ENCODE measurements at regions not wholly inside any gene's neighbourhood (a gene's known extent, or its start where the extent isn't known, plus 50 kb on each side); places are given as distances from the start of the nearest gene placed in this dataset.
A peak's percentile ranks its signal among the peaks of the same experiment; 100 is the strongest.

GRCh38 chr5:56460681-56461191 is 227.6 kb upstream of the ANKRD55 start:
- intact Hi-C loops (cut with DNase I) = no loop called here
- no peak for DNase-seq (ENCODE audit: low spot score)

GRCh38 chr5:56460195-56460546 is 227.0 kb upstream of the ANKRD55 start:
- no peak for DNase-seq (ENCODE audit: low spot score)
- intact Hi-C loops (cut with DNase I) = no loop called here

- intact Hi-C loops (cut with DNase I) = no loop called here
- no peak for DNase-seq (ENCODE audit: low spot score)
Measured at GRCh38 chr5:56459394-56460194, 226.5 kb upstream of the ANKRD55 start.

- no peak for DNase-seq (ENCODE audit: low spot score)
- intact Hi-C loops (cut with DNase I) = no loop called here
Measured at GRCh38 chr5:56457887-56458812, 225.0 kb upstream of the ANKRD55 start.

- intact Hi-C loops (cut with DNase I) = no loop called here
- DNase-seq (ENCODE audit: low spot score) = peak; percentile 5
Measured at GRCh38 chr5:56456002-56456401, 222.9 kb upstream of the ANKRD55 start.

- intact Hi-C loops (cut with DNase I) = no loop called here
- peak; percentile 17 for DNase-seq (ENCODE audit: low spot score)
Measured at GRCh38 chr5:56455417-56455816, 222.3 kb upstream of the ANKRD55 start.

GRCh38 chr5:56454219-56454862 is 221.2 kb upstream of the ANKRD55 start:
- peak; percentile 66 for DNase-seq (ENCODE audit: low spot score)
- intact Hi-C loops (cut with DNase I) = no loop called here

GRCh38 chr5:56451742-56452141 is 218.6 kb upstream of the ANKRD55 start:
- intact Hi-C loops (cut with DNase I) = no loop called here
- DNase-seq (ENCODE audit: low spot score) = peak; percentile 32

- intact Hi-C loops (cut with DNase I) = no loop called here
- DNase-seq (ENCODE audit: low spot score) = no peak
Measured at GRCh38 chr5:56450766-56451165, 217.6 kb upstream of the ANKRD55 start.

GRCh38 chr5:56449071-56449640 is 216.0 kb upstream of the ANKRD55 start:
- DNase-seq (ENCODE audit: low spot score) = no peak
- intact Hi-C loops (cut with DNase I) = no loop called here

GRCh38 chr5:56447656-56448055 is 214.5 kb upstream of the ANKRD55 start:
- intact Hi-C loops (cut with DNase I) = no loop called here
- no peak for DNase-seq (ENCODE audit: low spot score)

- intact Hi-C loops (cut with DNase I) = no loop called here
- no peak for DNase-seq (ENCODE audit: low spot score)
Measured at GRCh38 chr5:56447232-56447631, 214.1 kb upstream of the ANKRD55 start.

- no peak for DNase-seq (ENCODE audit: low spot score)
- intact Hi-C loops (cut with DNase I) = no loop called here
Measured at GRCh38 chr5:56446728-56447127, 213.6 kb upstream of the ANKRD55 start.

GRCh38 chr5:56443826-56444225 is 210.7 kb upstream of the ANKRD55 start:
- intact Hi-C loops (cut with DNase I) = no loop called here
- no peak for DNase-seq (ENCODE audit: low spot score)

- intact Hi-C loops (cut with DNase I) = no loop called here
- DNase-seq (ENCODE audit: low spot score) = no peak
Measured at GRCh38 chr5:56440871-56441740, 208.0 kb upstream of the ANKRD55 start.

- intact Hi-C loops (cut with DNase I) = no loop called here
- no peak for DNase-seq (ENCODE audit: low spot score)
Measured at GRCh38 chr5:56434986-56435385, 201.9 kb upstream of the ANKRD55 start.

- DNase-seq (ENCODE audit: low spot score) = no peak
- intact Hi-C loops (cut with DNase I) = no loop called here
Measured at GRCh38 chr5:56433039-56433617, 200.0 kb upstream of the ANKRD55 start.

- intact Hi-C loops (cut with DNase I) = no loop called here
- no peak for DNase-seq (ENCODE audit: low spot score)
Measured at GRCh38 chr5:56432321-56432720, 199.2 kb upstream of the ANKRD55 start.
